ENCODE measurements at regions not wholly inside any gene's neighbourhood (a gene's known extent, or its start where the extent isn't known, plus 50 kb on each side); places are given as distances from the start of the nearest gene placed in this dataset.

DNA sequence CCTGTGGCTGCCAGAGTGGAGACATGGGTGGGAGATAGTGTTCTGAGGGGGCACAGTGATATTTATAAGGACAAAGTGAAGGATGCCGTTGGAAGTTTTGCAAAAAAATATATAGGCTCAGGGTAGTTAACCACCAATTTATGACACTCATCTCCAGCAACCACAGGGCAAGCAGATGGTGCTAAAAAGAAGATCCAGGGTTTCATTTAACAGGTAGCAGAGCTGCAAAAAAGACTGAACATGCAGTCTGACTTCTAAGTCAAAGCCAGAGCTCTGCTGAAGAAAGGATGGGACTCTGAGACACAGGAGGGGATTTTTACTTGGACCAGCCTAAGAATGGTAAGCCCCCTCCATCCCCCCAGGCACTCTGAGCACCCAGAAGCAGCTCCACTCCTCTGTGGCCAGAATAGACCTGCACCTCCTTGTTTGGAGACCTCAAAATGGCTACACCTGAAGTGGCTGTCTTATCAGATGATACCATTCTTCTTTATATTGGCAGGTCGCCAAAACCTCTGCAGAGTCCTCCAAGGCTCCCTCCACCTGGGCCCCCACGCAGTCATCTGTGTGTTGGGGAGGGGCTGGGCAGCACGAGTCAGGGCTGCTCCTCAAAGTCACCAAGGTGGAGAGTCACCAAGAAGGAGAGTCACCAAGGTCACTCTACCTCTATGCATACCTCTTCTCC, 161.4 kb upstream of the FAM9B start:
- no peak for TF ChIP-seq POLR2A (IDR thresholded peaks at IDR 0.05)
- TF ChIP-seq, protein P1, sequence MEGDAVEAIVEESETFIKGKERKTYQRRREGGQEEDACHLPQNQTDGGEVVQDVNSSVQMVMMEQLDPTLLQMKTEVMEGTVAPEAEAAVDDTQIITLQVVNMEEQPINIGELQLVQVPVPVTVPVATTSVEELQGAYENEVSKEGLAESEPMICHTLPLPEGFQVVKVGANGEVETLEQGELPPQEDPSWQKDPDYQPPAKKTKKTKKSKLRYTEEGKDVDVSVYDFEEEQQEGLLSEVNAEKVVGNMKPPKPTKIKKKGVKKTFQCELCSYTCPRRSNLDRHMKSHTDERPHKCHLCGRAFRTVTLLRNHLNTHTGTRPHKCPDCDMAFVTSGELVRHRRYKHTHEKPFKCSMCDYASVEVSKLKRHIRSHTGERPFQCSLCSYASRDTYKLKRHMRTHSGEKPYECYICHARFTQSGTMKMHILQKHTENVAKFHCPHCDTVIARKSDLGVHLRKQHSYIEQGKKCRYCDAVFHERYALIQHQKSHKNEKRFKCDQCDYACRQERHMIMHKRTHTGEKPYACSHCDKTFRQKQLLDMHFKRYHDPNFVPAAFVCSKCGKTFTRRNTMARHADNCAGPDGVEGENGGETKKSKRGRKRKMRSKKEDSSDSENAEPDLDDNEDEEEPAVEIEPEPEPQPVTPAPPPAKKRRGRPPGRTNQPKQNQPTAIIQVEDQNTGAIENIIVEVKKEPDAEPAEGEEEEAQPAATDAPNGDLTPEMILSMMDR (IDR thresholded peaks at IDR 0.05), result no peak
